SKM-1 (cell line): ENCODE measurements at regions not wholly inside any gene's neighbourhood (a gene's known extent, or its start where the extent isn't known, plus 50 kb on each side); places are given as distances from the start of the nearest gene placed in this dataset.

Experiments used
- DNase-seq: peaks from one replicate; lab custom pipeline; 2025; ENCODE audit not compliant: unreplicated experiment; lab: John Stamatoyannopoulos, UW

DNA sequence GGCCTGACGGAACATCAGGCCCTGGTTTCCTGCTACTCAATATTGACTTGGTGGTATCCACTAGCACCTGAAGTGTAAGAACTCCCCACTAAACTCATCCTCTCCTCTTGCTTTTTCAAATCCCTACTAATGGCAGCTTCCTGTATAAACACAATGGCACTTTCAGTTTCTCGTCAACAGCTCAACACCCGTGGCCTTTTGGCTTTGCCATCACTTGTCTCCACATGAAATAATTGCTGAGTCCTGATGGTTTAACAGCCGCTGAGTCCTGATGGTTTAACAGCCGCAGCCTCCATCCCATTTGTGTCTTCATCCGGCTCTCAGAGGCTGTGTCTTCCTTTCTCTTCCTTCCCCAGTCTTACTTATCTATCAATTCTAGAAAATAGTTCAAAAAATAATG is 261.4 kb upstream of the PITRM1 start:
- DNase-seq: no peak

DNA sequence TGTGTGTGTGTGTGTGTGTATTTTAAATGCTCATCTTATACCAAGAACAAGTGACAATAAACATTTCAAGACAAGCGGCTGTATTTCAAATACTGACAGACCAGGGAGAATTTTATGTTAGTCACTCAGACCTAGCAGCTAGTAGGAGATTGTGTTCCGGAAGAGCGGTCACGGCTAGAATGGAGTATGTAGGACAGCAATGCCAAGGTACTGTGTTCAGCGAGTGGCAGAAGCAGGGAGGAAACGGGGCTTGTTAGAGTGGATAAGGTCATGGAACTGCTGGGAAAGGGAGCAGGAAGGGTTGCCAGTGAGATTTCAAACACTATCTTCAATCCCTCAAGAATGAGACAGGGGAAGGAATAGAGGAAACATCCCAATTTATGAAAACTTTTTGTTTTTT is 260.5 kb upstream of the PITRM1 start:
- DNase-seq: no peak

DNA sequence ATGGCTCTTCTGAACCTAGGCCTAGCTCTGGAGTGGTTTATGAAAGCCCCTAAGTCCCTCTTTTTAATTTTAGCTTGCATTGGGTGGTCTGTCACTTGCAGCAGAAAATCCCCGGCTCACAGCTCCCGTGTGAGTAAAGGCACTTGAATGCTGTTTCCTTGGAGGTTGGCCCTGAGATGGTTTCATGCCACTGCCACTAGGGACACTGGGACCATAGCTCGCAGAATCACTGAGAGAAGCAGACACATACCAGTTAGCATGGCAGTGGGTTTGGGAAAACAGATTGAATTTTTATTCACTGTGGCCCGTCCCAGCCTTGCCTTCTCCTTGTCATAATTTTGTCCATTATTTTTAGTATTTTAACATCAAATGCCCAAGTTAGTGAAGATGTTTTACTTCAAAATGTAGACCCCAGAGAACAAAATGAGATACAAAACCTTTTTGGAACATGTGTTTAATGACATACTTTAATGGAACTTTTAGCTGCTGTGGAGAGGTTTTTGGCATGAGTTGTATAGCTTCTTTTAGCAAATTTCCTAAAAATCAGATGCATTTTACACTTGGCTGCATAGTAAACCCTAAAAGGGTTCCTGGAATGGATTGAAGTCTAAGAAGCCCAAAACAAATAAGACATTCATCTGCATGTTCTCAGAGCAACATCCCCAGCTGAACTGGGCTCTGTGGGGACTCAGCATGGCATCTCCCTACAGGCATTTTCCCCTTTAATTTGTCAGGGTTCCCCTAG is 259.7 kb upstream of the PITRM1 start:
- no peak for DNase-seq

DNA sequence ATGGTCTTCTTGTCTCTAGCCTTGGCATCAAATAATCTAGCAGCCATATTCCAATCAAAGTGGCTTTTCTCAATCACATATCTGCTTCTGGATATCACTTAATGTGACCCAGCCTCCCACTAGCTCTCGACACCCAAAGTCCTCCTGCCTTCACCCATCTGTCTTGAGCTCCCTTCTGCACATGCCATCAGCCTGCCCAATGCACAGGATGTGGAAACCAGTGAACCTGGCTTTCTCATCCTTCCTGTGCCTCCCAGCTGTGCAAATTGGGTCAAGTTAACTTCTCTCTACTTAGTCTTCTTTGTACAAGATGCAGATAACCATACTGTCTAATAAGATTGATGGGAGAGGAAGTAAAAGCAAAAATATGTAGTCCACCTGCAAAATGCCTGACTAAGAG is 257.9 kb upstream of the PITRM1 start:
- no peak for DNase-seq

GRCh38 chr10:3429676-3430075 is 257.1 kb upstream of the PITRM1 start:
- DNase-seq: no peak

GRCh38 chr10:3428826-3429225 is 256.2 kb upstream of the PITRM1 start:
- DNase-seq: no peak

- DNase-seq: no peak
These were observed 255.4 kb upstream of the PITRM1 start for GRCh38 chr10:3427950-3428354.

DNA sequence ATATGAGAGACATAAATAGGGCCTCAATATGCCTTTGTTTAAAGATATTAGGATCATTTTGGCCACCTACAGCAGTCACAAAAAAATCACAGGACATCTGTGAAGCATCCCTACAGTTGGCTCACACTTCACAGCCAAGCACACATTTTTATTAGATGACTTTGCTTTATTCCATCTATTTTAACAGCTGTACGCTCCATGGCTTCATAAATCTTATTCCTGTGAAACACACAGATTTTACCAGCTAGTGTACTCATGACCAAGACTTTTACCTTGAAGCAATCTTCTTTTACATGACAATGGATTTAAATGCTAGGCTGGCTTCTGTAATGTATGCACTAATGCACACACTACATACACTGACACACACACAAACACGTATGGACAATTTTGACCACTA is 254.8 kb upstream of the PITRM1 start:
- no peak for DNase-seq

DNA sequence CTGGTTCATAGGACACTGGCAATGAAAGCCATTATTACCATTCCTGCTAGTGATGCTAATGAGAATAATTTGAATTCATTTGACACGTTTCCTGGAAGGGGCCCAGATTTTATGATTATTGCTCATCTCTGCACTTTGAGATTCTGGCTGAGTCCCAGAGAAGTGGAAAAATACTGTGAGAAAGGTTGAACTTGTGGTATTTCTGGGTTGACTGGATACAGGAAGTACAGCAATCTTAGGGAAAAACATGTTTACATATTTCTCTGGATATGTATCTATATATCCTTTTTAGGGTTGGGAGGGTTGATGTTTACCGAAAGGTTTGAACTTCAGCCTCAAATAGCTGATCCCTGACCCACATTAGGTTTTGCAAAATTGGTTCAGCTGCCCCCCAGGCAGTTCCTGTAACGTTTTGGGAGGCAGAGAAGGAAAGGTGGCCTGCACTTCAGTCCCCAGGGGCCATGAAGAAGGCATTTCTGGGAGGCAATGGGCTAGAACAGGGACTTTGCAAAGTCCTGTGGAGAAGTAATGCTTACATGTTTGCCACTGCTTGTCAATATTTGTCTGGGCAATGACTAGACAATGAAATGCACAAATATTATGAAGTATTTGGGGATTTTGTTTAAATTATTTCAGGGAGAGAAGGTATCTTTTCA is 253.7 kb upstream of the PITRM1 start:
- no peak for DNase-seq

DNA sequence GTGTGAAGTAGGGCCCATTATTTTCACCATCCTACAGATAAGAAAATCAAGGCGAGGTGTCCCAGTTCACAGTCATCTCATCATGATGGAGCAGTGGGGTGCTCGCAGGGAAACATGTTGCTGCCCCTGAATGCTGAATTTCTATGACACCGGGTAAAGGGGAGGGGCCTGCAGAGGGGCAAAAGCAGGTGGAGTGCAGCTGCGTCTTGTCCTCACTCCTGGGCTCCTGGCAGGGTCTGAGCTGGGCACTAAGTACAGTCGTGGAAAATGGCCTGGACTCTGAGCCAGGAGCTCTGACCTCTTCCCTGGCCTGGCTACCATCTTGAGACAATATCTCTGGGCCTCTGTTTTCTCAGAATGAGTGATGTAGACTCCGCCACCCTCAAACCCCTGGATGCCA is 253.1 kb upstream of the PITRM1 start:
- no peak for DNase-seq

GRCh38 chr10:3425261-3425660 is 252.7 kb upstream of the PITRM1 start:
- no peak for DNase-seq

GRCh38 chr10:3424111-3424851 is 251.7 kb upstream of the PITRM1 start:
- DNase-seq: no peak

DNA sequence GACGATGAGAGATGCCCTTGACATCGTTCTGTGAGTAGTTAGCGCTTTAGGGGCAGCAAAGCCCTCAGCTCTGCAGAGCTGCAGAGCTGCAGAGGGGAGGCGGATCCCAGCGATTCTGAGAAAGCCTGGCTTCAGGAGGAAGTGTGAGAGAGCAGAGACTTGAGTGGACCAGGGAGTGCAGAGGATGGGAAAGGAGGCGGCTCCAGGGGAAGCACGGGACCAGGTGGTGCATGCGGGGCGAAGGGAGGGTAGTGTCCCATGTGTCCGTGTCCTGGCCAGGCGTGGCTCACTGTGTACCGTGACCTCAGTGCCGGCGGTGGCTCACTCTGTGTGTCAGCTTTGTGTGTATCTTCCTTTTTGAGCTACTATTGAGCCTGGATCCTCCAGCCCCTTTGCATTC is 250.8 kb upstream of the PITRM1 start:
- DNase-seq: no peak

- no peak for DNase-seq
These were observed 249.7 kb upstream of the PITRM1 start for GRCh38 chr10:3422282-3422681.

DNA sequence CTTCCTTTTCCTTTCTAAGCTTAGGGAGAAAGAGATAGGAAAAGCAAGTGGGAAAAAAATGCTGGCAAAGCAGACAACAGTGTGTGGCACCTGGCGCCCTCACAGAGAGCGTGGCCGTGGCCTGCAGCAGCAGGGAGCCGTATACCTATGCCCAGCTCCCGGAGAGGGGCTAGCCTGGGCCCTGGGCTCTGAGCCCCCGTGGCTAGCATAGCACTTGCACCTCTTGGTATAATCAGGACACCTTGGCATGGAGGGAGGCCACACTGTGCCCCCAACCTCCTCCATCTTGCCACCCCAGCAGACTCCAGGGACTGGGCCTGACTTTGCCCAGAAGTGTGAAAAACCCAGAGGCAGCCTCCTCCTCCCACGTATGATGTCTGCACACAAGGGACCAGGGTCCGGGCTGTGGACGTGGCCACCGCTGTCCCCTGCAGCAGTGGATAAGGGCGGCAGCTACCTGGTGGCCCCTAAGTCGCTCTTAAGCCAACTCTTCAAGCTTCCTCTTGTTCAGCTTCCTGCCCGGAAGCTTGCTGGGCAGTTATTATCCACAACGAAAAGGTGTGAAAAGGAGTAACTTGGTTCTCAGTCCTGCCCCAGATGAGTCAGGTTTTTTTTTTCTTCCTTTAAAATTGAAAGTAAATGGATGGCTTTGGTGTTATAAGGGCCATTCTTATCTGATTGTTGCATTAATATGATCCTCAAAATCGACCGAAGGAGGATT is 249.1 kb upstream of the PITRM1 start:
- no peak for DNase-seq

DNA sequence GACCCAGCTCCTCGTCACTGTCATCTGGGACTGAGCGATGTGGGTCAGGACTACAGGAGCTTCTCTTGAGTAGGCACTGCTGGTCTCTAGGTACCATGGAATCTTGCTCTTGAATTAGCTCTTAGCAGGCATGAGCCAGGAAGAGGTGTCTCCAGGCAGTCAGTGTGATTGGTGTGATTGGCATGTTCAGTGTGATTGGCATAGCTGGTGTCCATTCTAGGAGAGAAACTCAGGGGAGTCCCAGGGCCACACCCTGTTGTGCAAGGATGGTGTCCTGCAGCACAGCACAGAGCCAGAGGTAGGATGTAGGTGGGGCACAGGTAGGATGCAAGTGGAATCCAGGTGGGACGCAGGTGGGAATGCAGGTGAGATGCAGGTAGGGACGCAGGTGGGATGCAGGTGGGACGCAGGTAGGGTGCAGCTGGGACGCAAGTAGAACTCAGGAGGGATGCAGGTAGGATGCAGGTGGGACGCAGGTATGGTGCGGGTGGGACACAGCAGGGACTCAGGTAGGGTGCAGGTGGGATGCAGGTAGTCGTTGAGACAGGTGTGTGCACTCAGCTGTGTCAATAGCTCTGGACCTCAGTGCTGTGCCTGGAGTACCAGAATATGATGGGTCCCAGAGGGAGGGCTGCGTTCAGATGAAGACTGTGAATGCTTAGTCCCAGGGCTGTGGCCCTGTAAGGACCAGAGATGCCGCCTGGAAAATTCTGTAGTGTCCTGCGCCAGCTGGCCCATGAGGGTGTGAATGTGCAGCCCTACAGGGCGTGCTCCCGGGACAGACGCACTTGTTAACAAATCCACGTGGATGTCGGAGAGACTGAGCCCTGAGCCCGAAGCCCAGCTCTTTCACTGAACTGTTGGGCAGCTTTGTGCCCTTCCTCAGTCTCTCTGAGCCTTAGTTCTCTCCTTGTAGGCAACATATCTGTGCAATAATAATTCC is 248.2 kb upstream of the PITRM1 start:
- DNase-seq: no peak

DNA sequence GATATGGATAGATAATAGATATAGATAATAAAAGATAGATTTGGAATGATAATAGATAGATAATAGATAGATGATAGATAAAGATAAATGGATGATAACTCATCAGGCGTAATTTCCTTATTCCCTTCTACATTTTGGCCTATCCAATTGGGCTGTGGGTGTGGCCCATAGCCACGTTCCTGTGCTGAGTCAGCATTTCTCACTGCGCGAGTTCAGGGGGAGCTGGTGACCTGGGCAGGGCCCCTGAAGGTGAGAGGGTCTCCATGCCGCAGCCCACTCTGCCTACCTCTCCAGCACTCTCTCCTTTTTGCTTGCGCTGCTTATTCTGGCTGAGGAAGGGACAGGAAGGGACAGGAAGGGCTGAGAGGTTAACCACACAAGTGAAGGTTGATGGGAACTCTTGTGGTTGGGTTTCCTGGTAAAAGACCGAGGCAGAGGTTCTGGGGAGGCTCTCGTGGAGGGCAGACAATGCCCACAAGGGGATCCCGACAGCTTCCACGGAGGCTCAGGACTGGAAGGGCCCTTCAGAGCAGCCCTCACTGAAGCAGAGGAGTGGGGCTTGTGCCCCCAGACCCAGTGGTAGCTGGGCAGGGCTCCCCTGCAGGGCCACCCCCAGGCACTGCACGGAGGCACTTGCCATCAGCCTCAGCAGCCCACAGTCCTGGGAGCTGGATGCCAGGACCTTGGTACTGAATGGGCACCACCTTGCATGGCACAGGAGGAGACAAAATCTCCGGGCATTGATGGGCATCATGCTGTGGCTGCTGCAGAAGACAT is 247.3 kb upstream of the PITRM1 start:
- DNase-seq: no peak

DNA sequence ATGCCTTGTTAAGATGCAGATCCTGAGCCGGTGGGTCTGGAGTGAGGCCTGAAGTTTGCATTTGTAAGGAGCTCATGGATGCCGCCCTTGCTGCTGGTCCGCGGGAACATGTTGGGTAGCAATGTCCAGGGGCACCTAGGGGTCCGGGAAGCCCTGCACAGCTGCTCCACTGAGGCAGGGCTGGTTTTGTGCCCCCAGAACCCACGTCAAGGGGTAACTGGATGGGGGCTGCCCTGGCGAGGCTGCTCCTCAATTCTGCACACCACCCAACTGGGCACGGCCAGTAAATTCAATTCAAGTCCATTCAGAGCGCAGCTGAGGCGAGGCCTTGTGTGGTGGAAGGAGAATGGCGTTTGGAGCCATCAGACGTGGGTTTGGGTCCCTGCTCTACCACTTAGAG is 246.3 kb upstream of the PITRM1 start:
- no peak for DNase-seq

DNA sequence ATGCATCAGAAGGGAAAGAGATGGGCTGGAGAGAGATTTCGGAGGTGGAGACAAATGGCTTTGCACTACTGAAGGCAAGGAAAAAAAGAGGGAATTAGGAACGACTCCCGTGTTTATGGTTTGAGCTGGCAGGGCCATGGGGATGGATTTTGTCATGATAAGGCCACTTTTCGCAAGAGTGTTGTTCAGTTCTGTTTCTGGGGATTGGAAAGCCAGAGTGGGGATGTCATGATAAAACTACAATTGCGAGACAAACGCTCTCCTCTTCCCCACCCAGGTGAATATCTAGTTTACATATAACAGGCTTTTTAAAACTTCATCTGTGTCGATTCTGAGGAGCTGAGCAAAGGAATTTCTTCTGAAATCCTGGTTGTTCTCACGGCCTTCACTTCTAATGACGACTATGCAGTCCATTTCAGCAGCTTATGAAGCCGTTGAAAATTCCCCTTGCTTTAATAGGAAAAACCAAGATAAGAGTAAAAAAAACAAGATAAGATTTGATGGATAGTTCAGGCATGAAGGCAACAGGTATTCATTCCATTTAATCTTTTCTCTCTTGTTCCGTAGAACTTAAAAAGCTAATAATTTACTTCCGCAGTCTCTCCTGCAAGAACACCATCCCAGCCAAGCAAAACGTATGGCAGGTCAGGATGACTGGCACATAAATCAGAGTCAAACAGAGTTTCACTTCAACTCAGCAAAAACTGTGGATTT is 245.6 kb upstream of the PITRM1 start:
- DNase-seq: no peak
